HG02798 (cell line): ENCODE measurements at regions not wholly inside any gene's neighbourhood (a gene's known extent, or its start where the extent isn't known, plus 50 kb on each side); places are given as distances from the start of the nearest gene placed in this dataset.

Experiments
- ATAC-seq: cut with Tn5 transposase; IDR thresholded peaks from one replicate; pipeline ENCODE4 v1.9.1; 2021; ENCODE audit warnings: mild to moderate bottlenecking; ENCODE audit not compliant: unreplicated experiment, poor library complexity

- no peak for ATAC-seq
These were observed 303.6 kb downstream of the BARHL2 start for GRCh38 chr1:90413519-90413918.

DNA sequence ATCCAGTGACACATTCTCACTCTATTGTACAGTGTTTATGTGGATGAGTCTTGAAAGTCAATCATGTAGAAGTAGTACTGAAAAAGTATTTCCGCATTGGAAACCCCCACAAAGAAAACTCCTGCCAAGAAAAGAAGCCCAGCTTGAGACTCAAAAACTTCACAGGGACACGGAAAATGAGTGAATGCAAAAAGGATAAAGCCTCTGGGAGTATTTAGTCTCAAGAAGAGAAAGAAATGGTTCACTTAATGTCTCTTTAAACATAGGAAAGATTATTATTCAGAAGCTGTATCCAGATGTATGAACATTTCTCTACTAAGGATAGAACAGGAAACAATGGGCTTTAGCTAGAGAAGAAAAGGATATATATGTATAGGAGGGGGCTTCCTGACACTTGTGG, 304.5 kb downstream of the BARHL2 start:
- ATAC-seq = no peak

- no peak for ATAC-seq
These were observed 305.9 kb downstream of the BARHL2 start for GRCh38 chr1:90411185-90411584.

- no peak for ATAC-seq
These were observed 309.4 kb downstream of the BARHL2 start for GRCh38 chr1:90407737-90408136.

DNA sequence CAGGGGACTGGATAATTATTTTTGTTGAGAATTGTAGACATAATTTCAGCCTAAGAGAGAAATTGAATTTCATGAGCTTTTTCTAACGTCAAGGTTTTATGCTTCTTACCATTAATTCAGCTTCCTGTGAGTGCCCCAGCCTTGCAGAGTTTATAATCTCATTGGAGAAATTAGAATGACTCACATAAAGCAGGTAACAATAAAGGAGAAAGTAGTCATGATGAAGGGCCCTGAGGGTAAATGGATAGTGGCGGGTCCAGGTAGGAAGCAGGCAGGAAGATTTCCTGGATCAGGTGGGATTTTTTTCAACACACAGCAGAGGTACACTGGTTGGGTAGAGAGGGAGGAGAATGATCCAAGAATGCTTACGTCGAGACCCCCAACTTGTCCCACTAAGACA, 311.4 kb downstream of the BARHL2 start:
- no peak for ATAC-seq

GRCh38 chr1:90402893-90403849, 313.9 kb downstream of the BARHL2 start:
- no peak for ATAC-seq

DNA sequence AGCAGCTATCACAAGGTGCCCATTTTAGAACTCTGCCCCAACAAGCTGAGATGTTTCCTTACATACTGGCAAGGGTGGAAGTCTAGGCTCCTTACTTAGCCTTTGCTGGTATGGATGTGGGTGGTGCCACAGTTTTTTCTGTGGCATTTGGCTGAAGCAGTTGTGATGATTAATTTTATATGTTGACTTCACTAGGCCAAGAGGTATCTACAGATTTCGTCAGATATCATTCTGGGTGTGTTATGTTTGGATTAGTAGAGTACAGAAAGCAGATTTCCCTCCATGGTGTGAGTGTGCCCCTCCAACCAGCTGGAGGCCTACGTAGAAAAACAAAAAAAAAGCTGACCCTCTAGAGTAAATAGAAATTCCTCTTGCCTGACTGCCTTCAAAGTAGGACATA, 317.0 kb downstream of the BARHL2 start:
- no peak for ATAC-seq

- no peak for ATAC-seq
These were observed 320.2 kb downstream of the BARHL2 start for GRCh38 chr1:90396917-90397316.

- no peak for ATAC-seq
These were observed 322.9 kb downstream of the BARHL2 start for GRCh38 chr1:90394247-90394646.

GRCh38 chr1:90393025-90393424, 324.1 kb downstream of the BARHL2 start:
- ATAC-seq = no peak

- ATAC-seq = no peak
These were observed 326.0 kb downstream of the BARHL2 start for GRCh38 chr1:90391126-90391525.

DNA sequence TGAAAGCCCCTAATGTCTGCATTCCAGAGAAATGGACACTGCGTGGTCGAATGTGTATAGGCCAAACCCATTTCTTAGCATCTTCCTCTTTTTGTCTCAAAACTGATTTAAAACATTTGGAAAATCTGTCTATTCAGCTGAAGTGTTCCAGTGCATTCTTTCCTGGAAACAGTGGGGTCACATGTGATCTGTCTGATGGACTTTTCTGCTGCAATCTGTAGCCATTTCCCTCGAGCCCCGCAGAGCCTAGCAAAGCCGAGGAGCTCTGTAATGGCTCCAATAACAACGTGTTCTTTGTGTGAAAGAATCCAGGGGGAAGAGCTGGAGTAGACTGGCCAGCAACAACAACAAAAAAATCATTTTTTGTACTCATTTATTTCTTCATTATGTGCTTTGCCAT, 329.3 kb downstream of the BARHL2 start:
- no peak for ATAC-seq

DNA sequence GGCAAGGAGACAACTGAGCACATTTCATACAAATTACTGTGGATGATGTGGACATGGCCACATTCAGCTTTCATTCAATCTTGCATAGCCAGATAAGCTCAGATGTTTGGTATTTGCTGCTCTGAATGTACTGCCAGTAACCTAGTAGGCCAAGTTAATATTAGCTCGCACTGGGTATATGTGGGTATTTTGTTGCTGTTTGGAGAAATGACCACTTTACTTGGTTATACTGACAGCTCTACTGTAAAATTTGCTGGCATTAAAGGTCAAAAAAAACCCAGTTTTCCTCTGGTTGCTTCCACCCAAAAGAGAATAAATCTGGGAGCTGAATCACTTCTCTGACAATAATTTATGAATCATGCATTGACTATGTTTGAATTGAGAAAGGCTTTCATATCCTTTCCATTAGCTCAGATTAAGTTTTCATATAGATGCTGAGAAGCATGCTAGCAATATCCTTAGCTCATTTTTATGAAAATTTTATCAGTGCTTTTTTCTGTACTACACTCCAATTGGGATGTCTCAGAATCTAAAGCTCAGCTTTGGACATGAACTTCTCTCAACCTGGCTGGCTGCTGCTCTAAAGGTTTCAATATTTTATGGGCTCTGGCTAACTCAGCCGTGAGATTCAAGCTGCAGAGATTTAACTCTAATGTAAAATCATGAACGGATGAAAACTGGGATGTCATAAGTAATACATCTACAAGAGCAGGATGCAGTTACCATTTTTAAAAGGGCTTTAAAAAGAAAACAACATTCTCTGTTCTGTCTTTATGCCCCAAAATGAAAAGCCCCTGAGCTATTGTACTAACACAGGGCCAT, 330.0 kb downstream of the BARHL2 start:
- ATAC-seq = no peak

DNA sequence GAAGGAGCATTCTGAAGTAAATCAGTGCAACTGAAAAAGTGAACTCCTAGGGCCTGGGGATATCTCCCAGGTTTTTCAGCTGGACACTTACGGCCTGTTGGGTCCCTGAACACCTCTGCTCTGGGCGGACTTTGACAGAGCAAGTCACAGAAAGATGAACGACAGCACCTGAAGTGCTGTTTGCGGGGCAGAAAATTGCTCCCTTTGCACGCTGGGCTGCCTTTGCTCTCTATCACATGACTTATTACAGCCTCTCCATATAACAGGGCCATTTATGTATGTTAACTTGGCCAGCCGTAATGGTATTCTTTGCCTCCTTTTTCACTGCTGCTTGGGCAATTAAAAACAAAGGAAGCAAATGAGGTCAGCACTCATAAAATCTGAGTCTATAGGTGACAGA, 332.9 kb downstream of the BARHL2 start:
- no peak for ATAC-seq

- no peak for ATAC-seq
These were observed 334.9 kb downstream of the BARHL2 start for GRCh38 chr1:90382161-90382560.

GRCh38 chr1:90381598-90381997, 335.5 kb downstream of the BARHL2 start:
- ATAC-seq = no peak

GRCh38 chr1:90371448-90371813, 345.7 kb downstream of the BARHL2 start:
- no peak for ATAC-seq

GRCh38 chr1:90370686-90371447, 346.2 kb downstream of the BARHL2 start:
- ATAC-seq = no peak

- no peak for ATAC-seq
These were observed 354.9 kb downstream of the BARHL2 start for GRCh38 chr1:90362163-90362562.

GRCh38 chr1:90361026-90361425, 356.1 kb downstream of the BARHL2 start:
- ATAC-seq = no peak

DNA sequence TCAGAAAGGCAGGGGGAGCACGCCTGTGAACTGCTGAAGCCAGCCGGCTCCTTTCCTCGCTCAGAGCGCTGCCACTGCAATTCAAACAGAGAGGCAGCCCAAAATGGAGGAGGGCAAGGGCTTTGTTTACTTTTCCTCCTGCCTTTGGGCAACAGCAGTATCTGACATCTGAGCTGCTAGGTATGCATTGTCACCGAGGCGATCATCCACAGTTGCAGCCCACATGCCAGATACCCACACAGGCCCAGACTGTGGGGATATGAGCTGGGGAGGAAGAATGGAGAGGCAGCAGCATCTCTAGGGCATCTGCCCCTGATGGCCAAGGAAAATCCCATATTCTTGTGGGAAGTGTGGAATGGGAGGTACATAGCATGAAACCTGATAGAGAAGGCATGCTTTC, 357.1 kb downstream of the BARHL2 start:
- no peak for ATAC-seq
